HEK293T (cell line): ENCODE measurements at regions not wholly inside any gene's neighbourhood (a gene's known extent, or its start where the extent isn't known, plus 50 kb on each side); places are given as distances from the start of the nearest gene placed in this dataset.

Experiments
- CTCF ChIA-PET: fragments of 350-600 bp; formaldehyde crosslinking; extraction: SDS; loops from one replicate; lab custom pipeline; 2021; ENCODE audit warnings: antibody characterized with exemption, inconsistent platforms; lab: Yijun Ruan, JAX
- POLR2A ChIA-PET: fragments of 350-600 bp; formaldehyde crosslinking; extraction: SDS; loops from one replicate; lab custom pipeline; 2020; ENCODE audit warnings: antibody characterized with exemption, inconsistent platforms; lab: Yijun Ruan, JAX
- DNase-seq: peaks from one replicate; pipeline ENCODE4 v3.0.0; 2012; ENCODE audit warnings: mixed read lengths; ENCODE audit errors: extremely low spot score
- ARNT ChIP-seq: fragments of 450-650 bp; IDR thresholded peaks from 2 replicates; pipeline ENCODE4 v1.6.1; 2017; ENCODE audit warnings: mild to moderate bottlenecking
- BHLHE40 ChIP-seq: fragments of 450-650 bp; IDR thresholded peaks from 2 replicates; pipeline ENCODE4 v1.6.1; 2016; ENCODE audit warnings: mild to moderate bottlenecking, moderate library complexity, borderline replicate concordance
- CTBP1 ChIP-seq: fragments of 450-650 bp; IDR thresholded peaks from 2 replicates; pipeline ENCODE4 v1.6.1; 2016; ENCODE audit warnings: borderline replicate concordance
- ELF4 ChIP-seq: fragments of 450-650 bp; IDR thresholded peaks from 2 replicates; pipeline ENCODE4 v1.6.1; 2017; ENCODE audit warnings: antibody characterized with exemption
- FOXA1 ChIP-seq: fragments of 450-650 bp; IDR thresholded peaks from 2 replicates; pipeline ENCODE4 v1.6.1; 2016; ENCODE audit warnings: mild to moderate bottlenecking
- FOXK2 ChIP-seq: fragments of 450-650 bp; IDR thresholded peaks from 2 replicates; pipeline ENCODE4 v1.6.1; 2016; ENCODE audit warnings: mild to moderate bottlenecking
- FOXM1 ChIP-seq: fragments of 450-650 bp; IDR thresholded peaks from 2 replicates; pipeline ENCODE4 v1.6.1; 2017; ENCODE audit warnings: mild to moderate bottlenecking, borderline replicate concordance
- HDGF ChIP-seq: fragments of 450-650 bp; IDR thresholded peaks from 2 replicates; pipeline ENCODE4 v1.6.1; 2017; ENCODE audit warnings: antibody characterized with exemption, borderline replicate concordance
- L3MBTL2 ChIP-seq: fragments of 450-650 bp; conservative IDR thresholded peaks from 2 replicates; pipeline ENCODE4 v1.6.1; 2016; ENCODE audit warnings: mild to moderate bottlenecking
- LEF1 ChIP-seq: fragments of 450-650 bp; IDR thresholded peaks from 2 replicates; pipeline ENCODE4 v1.6.1; 2017; ENCODE audit warnings: mild to moderate bottlenecking, borderline replicate concordance
- NFRKB ChIP-seq: fragments of 450-650 bp; IDR thresholded peaks from 2 replicates; pipeline ENCODE4 v1.6.1; 2016; ENCODE audit warnings: mild to moderate bottlenecking, moderate library complexity
- PKNOX1 ChIP-seq: fragments of 450-650 bp; IDR thresholded peaks from 2 replicates; pipeline ENCODE4 v1.6.1; 2016
- SP1 ChIP-seq: fragments of 450-650 bp; IDR thresholded peaks from 2 replicates; pipeline ENCODE4 v1.6.1; 2017
- SUZ12 ChIP-seq: fragments of 450-650 bp; IDR thresholded peaks from 2 replicates; pipeline ENCODE4 v1.6.1; 2016; ENCODE audit warnings: mild to moderate bottlenecking
- TARDBP ChIP-seq: fragments of 450-650 bp; IDR thresholded peaks from 2 replicates; pipeline ENCODE4 v1.6.1; 2016
- ZNF384 ChIP-seq: fragments of 450-650 bp; IDR thresholded peaks from 2 replicates; pipeline ENCODE4 v1.6.1; 2016

GRCh38 chr1:239805851-239806772, 285.6 kb upstream of the FMN2 start:
- ChIA-PET CTCF (interaction anchor here (0.6 to 0.7 kb wide), 2 partner anchors 9 to 1564 kb away, joined by 3 read pairs; no protein-coding TSS in a partner anchor), POLR2A (no interaction called here)
- no peak for DNase-seq
- TF ChIP-seq FOXA1 (no peak), FOXK2 (no peak), ZNF384 (no peak), FOXM1 (no peak), ELF4 (no peak), LEF1 (no peak), HDGF (no peak)

- TF ChIP-seq FOXK2 (no peak), SUZ12 (no peak), FOXM1 (no peak), NFRKB (no peak), ELF4 (no peak), FOXA1 (no peak), ARNT (no peak), LEF1 (no peak), ZNF384 (no peak), TARDBP (no peak), HDGF (no peak), BHLHE40 (no peak), PKNOX1 (no peak), L3MBTL2 (no peak), SP1 (no peak), CTBP1 (no peak)
- ChIA-PET CTCF (interaction anchor here (0.7 kb wide), 1 partner anchor 57 kb away, joined by 3 read pairs; no protein-coding TSS in a partner anchor), POLR2A (no interaction called here)
- no peak for DNase-seq
Measured at GRCh38 chr1:239806897-239807296, 284.8 kb upstream of the FMN2 start.

- no peak for DNase-seq
- CTCF ChIA-PET = interaction anchor here (0.6 to 0.7 kb wide), 2 partner anchors 11 to 56 kb away, joined by 3 read pairs; no protein-coding TSS in a partner anchor
- POLR2A ChIA-PET = no interaction called here
- TF ChIP-seq NFRKB = no peak
- TF ChIP-seq FOXK2 = no peak
- TF ChIP-seq L3MBTL2 = no peak
- no peak for TF ChIP-seq PKNOX1
- TF ChIP-seq ZNF384 = no peak
- TF ChIP-seq ELF4 = no peak
- no peak for TF ChIP-seq HDGF
- TF ChIP-seq TARDBP = no peak
Measured at GRCh38 chr1:239807361-239807760, 284.3 kb upstream of the FMN2 start.

GRCh38 chr1:239810061-239810481, 281.6 kb upstream of the FMN2 start:
- DNase-seq = no peak
- ChIA-PET CTCF (interaction anchor here (0.9 kb wide), 1 partner anchor 10 kb away, joined by 3 read pairs; no protein-coding TSS in a partner anchor), POLR2A (no interaction called here)
- TF ChIP-seq CTBP1 (no peak), L3MBTL2 (no peak), LEF1 (no peak), BHLHE40 (no peak), HDGF (no peak), FOXM1 (no peak), SUZ12 (no peak), SP1 (no peak), FOXK2 (no peak), TARDBP (no peak), PKNOX1 (no peak), ZNF384 (no peak), ARNT (no peak), ELF4 (no peak), FOXA1 (no peak), NFRKB (no peak)

- DNase-seq = no peak
- POLR2A ChIA-PET = no interaction called here
Measured at GRCh38 chr1:239811211-239811885, 280.3 kb upstream of the FMN2 start.

GRCh38 chr1:239812580-239812979, 279.1 kb upstream of the FMN2 start:
- ChIA-PET CTCF (no interaction called here), POLR2A (no interaction called here)
- DNase-seq = no peak
- no peak for TF ChIP-seq FOXK2
- no peak for TF ChIP-seq TARDBP
- no peak for TF ChIP-seq ARNT
- TF ChIP-seq ZNF384 = no peak
- TF ChIP-seq SP1 = no peak
- TF ChIP-seq HDGF = no peak
- no peak for TF ChIP-seq PKNOX1
- no peak for TF ChIP-seq NFRKB
- no peak for TF ChIP-seq CTBP1
- TF ChIP-seq L3MBTL2 = no peak

More at GRCh38 chr1:239811211-239811885, 280.3 kb upstream of the FMN2 start:
- CTCF ChIA-PET = no interaction called here
- TF ChIP-seq L3MBTL2 (no peak), TARDBP (no peak)
